A673 (cell line): ENCODE measurements at regions not wholly inside any gene's neighbourhood (a gene's known extent, or its start where the extent isn't known, plus 50 kb on each side); places are given as distances from the start of the nearest gene placed in this dataset.
"Not testable (repeated sequence)": the region's sequence is repeated elsewhere in the genome, so short reads cannot be mapped to it uniquely, and the experiment has no call there.

Experiments
- BruUV-seq: library from RNA; stranded (reverse); fragments of 400-500 nt; replicated peaks from 2 replicates; lab custom pipeline; 2021; lab: Mats Ljungman, UMichigan
- CTCF ChIA-PET: fragments of 300-600 bp; sonication (Branson Sonifier 250); formaldehyde crosslinking; loops from one replicate; lab custom pipeline; 2022; ENCODE audit warnings: antibody characterized with exemption; lab: Charles Lee
- POLR2A ChIA-PET: fragments of 300-600 bp; sonication (Branson Sonifier 250); formaldehyde crosslinking; loops from one replicate; lab custom pipeline; 2022; ENCODE audit warnings: antibody characterized with exemption; ENCODE audit not compliant: low non-redundant PET; lab: Charles Lee
- DNase-seq: peaks from one replicate; pipeline ENCODE4 v3.0.0-alpha.2; 2015; ENCODE audit warnings: low spot score
- H3K27ac ChIP-seq: fragments of 200-600 bp; sonication (generic); 2 replicates; pipeline ENCODE4 v1.5.1; 2016; ENCODE audit warnings: mixed run types, low read depth, mild to moderate bottlenecking, mixed read lengths, antibody characterized with exemption, low read length; ENCODE audit not compliant: poor library complexity, severe bottlenecking
- H3K27me3 ChIP-seq: fragments of 200-600 bp; sonication (generic); replicated peaks from 2 replicates; pipeline ENCODE4 v1.6.1; 2017; ENCODE audit warnings: mixed run types, low read depth, mild to moderate bottlenecking, mixed read lengths, antibody characterized with exemption, low read length; ENCODE audit not compliant: insufficient read depth, poor library complexity
- H3K36me3 ChIP-seq: fragments of 200-600 bp; sonication (generic); 2 replicates; pipeline ENCODE4 v1.6.1; 2016; ENCODE audit warnings: mixed run types, mild to moderate bottlenecking, mixed read lengths, antibody characterized with exemption, low read length; ENCODE audit not compliant: insufficient read depth, poor library complexity, severe bottlenecking
- H3K4me1 ChIP-seq: fragments of 200-600 bp; sonication (generic); 2 replicates; pipeline ENCODE4 v1.6.1; 2017; ENCODE audit warnings: mixed run types, mild to moderate bottlenecking, mixed read lengths, antibody characterized with exemption, low read length; ENCODE audit not compliant: insufficient read depth, poor library complexity, severe bottlenecking
- H3K4me3 ChIP-seq: fragments of 200-600 bp; sonication (generic); 2 replicates; pipeline ENCODE4 v1.5.1; 2016; ENCODE audit warnings: low read depth, mixed run types, mild to moderate bottlenecking, mixed read lengths, low read length; ENCODE audit not compliant: poor library complexity, severe bottlenecking
- H3K9me3 ChIP-seq: fragments of 200-600 bp; sonication (generic); 2 replicates; pipeline ENCODE4 v1.6.1; 2016; ENCODE audit warnings: mixed run types, low read depth, mild to moderate bottlenecking, mixed read lengths, antibody characterized with exemption, low read length; ENCODE audit not compliant: poor library complexity, severe bottlenecking
- CTCF ChIP-seq: fragments of 300-800, 200-600 bp; sonication (generic); conservative IDR thresholded peaks from 2 replicates; pipeline ENCODE4 v1.5.1; 2017; ENCODE audit warnings: low read depth, mild to moderate bottlenecking, antibody characterized with exemption, low read length, moderate library complexity, mixed read lengths
- EZH2 ChIP-seq: fragments of 200-600 bp; sonication (generic); IDR thresholded peaks from 2 replicates; pipeline ENCODE4 v1.6.1; 2017; ENCODE audit warnings: borderline replicate concordance, low read depth, mild to moderate bottlenecking, mixed read lengths, antibody characterized with exemption, low read length; ENCODE audit not compliant: poor library complexity, severe bottlenecking
- intact Hi-C: fragments of 100-400 bp; cut with micrococcal nuclease; formaldehyde crosslinking; loops from one replicate; pipeline ENCODE4 v1.10.0; 2022; ENCODE audit not compliant: unreplicated experiment

GRCh38 chr1:224544346-224545110, 71.6 kb upstream of the CNIH3 start:
- TF ChIP-seq EZH2 = no peak
- no peak for TF ChIP-seq CTCF
- Histone ChIP-seq H3K4me3 (no peak overlapping the region), H3K36me3 (no peaks in the 10 kb centered on the region), H3K4me1 (peaks cover 47% of the 10 kb centered on the region), H3K9me3 (no peaks in the 10 kb centered on the region), H3K27ac (no peak overlapping the region), H3K27me3 (no peaks in the 10 kb centered on the region)
- ChIA-PET POLR2A (no interaction called here), CTCF (interaction anchor here (0.5 kb wide), 1 partner anchor 87 kb away, joined by 3 read pairs; no protein-coding TSS in a partner anchor)
- DNase-seq = no peak
- intact Hi-C loops = no loop called here
- no TSS peak for BruUV-seq

- Histone ChIP-seq H3K27me3 (no peaks in the 10 kb centered on the region), H3K9me3 (no peaks in the 10 kb centered on the region), H3K4me1 (peaks cover 36% of the 10 kb centered on the region), H3K4me3 (no peak overlapping the region), H3K27ac (no peak overlapping the region), H3K36me3 (no peaks in the 10 kb centered on the region)
- BruUV-seq = no TSS peak
- CTCF ChIA-PET = no interaction called here
- DNase-seq = no peak
- intact Hi-C loops = no loop called here
- POLR2A ChIA-PET = no interaction called here
- TF ChIP-seq EZH2 (no peak), CTCF (no peak)
Observed at GRCh38 chr1:224545571-224545970, 70.5 kb upstream of the CNIH3 start.

GRCh38 chr1:224548676-224549075, 67.4 kb upstream of the CNIH3 start:
- Histone ChIP-seq H3K9me3 (no peaks in the 10 kb centered on the region), H3K27me3 (no peaks in the 10 kb centered on the region), H3K36me3 (no peaks in the 10 kb centered on the region), H3K4me1 (peaks cover 5% of the 10 kb centered on the region), H3K27ac (no peak overlapping the region), H3K4me3 (no peak overlapping the region)
- CTCF ChIA-PET = no interaction called here
- BruUV-seq = no TSS peak
- POLR2A ChIA-PET = no interaction called here
- no peak for TF ChIP-seq EZH2
- no peak for TF ChIP-seq CTCF
- DNase-seq = no peak
- intact Hi-C loops = no loop called here

GRCh38 chr1:224551189-224551588, 64.9 kb upstream of the CNIH3 start:
- POLR2A ChIA-PET, H3K9me3 ChIP-seq, CTCF ChIA-PET, intact Hi-C loops, H3K4me3 ChIP-seq, DNase-seq, H3K36me3 ChIP-seq, H3K4me1 ChIP-seq, H3K27me3 ChIP-seq, H3K27ac ChIP-seq, BruUV-seq: not testable (repeated sequence)
